A549 (cell line): ENCODE measurements at regions not wholly inside any gene's neighbourhood (a gene's known extent, or its start where the extent isn't known, plus 50 kb on each side); places are given as distances from the start of the nearest gene placed in this dataset.

Source experiments
- CTCF ChIP-seq: fragments of >200 bp; sonication (Bioruptor Twin); formaldehyde crosslinking; IDR thresholded peaks from 3 replicates; pipeline ENCODE4 v1.5.1; 2016
- EHF ChIP-seq: fragments of 250-450 bp; sonication (Bioruptor Pico); IDR thresholded peaks from 2 replicates; pipeline ENCODE4 v1.5.0; 2020; ENCODE audit warnings: mild to moderate bottlenecking
- POLR2A ChIP-seq: IDR thresholded peaks from 2 replicates; pipeline ENCODE4 v1.6.1; 2012; ENCODE audit warnings: mild to moderate bottlenecking, low read length

- TF ChIP-seq CTCF = no peak
- TF ChIP-seq POLR2A = no peak
- TF ChIP-seq EHF (CRISPR knock-in tag) = no peak
Measured at GRCh38 chr11:27816197-27816596, 115.9 kb upstream of the BDNF start.
